Lower lobe of right lung (tissue), 2 donors: ENCODE measurements at regions not wholly inside any gene's neighbourhood (a gene's known extent, or its start where the extent isn't known, plus 50 kb on each side); places are given as distances from the start of the nearest gene placed in this dataset.

Source experiments
- ATAC-seq, 2 donors: fragments of 200-7000 bp; cut with Tn5 transposase; one replicate each; pipeline ENCODE4 v1.9.1; 2020 to 2022; ENCODE audit warnings: mild to moderate bottlenecking in 2 of 2, moderate library complexity in 2 of 2
- DNase-seq: peaks from one replicate; pipeline ENCODE4 v3.0.0-alpha.2; 2020
- H3K27ac ChIP-seq: fragments of 200-600 bp; one replicate; pipeline ENCODE4 v1.8.0; 2022
- H3K27me3 ChIP-seq: fragments of 200-600 bp; one replicate; pipeline ENCODE4 v1.8.0; 2022; ENCODE audit warnings: low read depth
- H3K36me3 ChIP-seq: fragments of 200-600 bp; one replicate; pipeline ENCODE4 v1.8.0; 2022; ENCODE audit warnings: mild to moderate bottlenecking
- H3K4me1 ChIP-seq: fragments of 200-600 bp; one replicate; pipeline ENCODE4 v1.8.0; 2022
- H3K4me3 ChIP-seq: fragments of 200-600 bp; one replicate; pipeline ENCODE4 v1.8.0; 2022; ENCODE audit warnings: mild to moderate bottlenecking
- H3K9me3 ChIP-seq: fragments of 200-600 bp; one replicate; pipeline ENCODE4 v1.8.0; 2022
- CTCF ChIP-seq: fragments of 200-600 bp; IDR thresholded peaks from one replicate; pipeline ENCODE4 v1.8.0; 2022; ENCODE audit warnings: antibody characterized with exemption, mild to moderate bottlenecking
- intact Hi-C: fragments of 100-400 bp; cut with DNase I; formaldehyde crosslinking; loops from one replicate; pipeline ENCODE4 v1.11.0; 2022
- donor health status: DM: no; HTN: yes; CAD: no; lungs with severe emphysema.

GRCh38 chr4:10960389-10960788 is 275.8 kb upstream of the CLNK start:
- H3K36me3 ChIP-seq = no peaks in the 10 kb centered on the region
- no peaks in the 10 kb centered on the region for H3K9me3 ChIP-seq
- H3K4me3 ChIP-seq = no peak overlapping the region
- intact Hi-C loops = no loop called here
- no peaks in the 10 kb centered on the region for H3K4me1 ChIP-seq
- DNase-seq (no peak), ATAC-seq (no peak)
- no peak overlapping the region for H3K27ac ChIP-seq
- TF ChIP-seq CTCF = no peak
- no peaks in the 10 kb centered on the region for H3K27me3 ChIP-seq

GRCh38 chr4:10959586-10959985 is 275.0 kb upstream of the CLNK start:
- intact Hi-C loops = no loop called here
- TF ChIP-seq CTCF = no peak
- Histone ChIP-seq H3K4me3 (no peak overlapping the region), H3K9me3 (no peaks in the 10 kb centered on the region), H3K4me1 (no peaks in the 10 kb centered on the region), H3K27me3 (no peaks in the 10 kb centered on the region), H3K27ac (no peak overlapping the region), H3K36me3 (no peaks in the 10 kb centered on the region)
- no peak for ATAC-seq
- DNase-seq = no peak

GRCh38 chr4:10958226-10958856 is 273.8 kb upstream of the CLNK start:
- no peak for ATAC-seq
- no peak for DNase-seq
- intact Hi-C loops = no loop called here
- no peak for TF ChIP-seq CTCF
- Histone ChIP-seq H3K4me3 (no peak overlapping the region), H3K27me3 (no peaks in the 10 kb centered on the region), H3K27ac (no peak overlapping the region), H3K4me1 (no peaks in the 10 kb centered on the region), H3K9me3 (no peaks in the 10 kb centered on the region), H3K36me3 (no peaks in the 10 kb centered on the region)

GRCh38 chr4:10951306-10951705 is 266.7 kb upstream of the CLNK start:
- Histone ChIP-seq H3K27me3 (no peaks in the 10 kb centered on the region), H3K27ac (no peak overlapping the region), H3K9me3 (no peaks in the 10 kb centered on the region), H3K4me3 (no peak overlapping the region), H3K36me3 (no peaks in the 10 kb centered on the region), H3K4me1 (no peaks in the 10 kb centered on the region)
- ATAC-seq (no peak), DNase-seq (no peak)
- TF ChIP-seq CTCF = no peak
- intact Hi-C loops = no loop called here

- H3K36me3 ChIP-seq = no peaks in the 10 kb centered on the region
- H3K9me3 ChIP-seq = no peaks in the 10 kb centered on the region
- TF ChIP-seq CTCF = no peak
- H3K27me3 ChIP-seq = no peaks in the 10 kb centered on the region
- no peak for DNase-seq
- intact Hi-C loops = no loop called here
- no peak overlapping the region for H3K27ac ChIP-seq
- no peak overlapping the region for H3K4me3 ChIP-seq
- no peaks in the 10 kb centered on the region for H3K4me1 ChIP-seq
- no peak for ATAC-seq
These were observed 264.6 kb upstream of the CLNK start for GRCh38 chr4:10949039-10949733.
